GM23338 (cell line): ENCODE measurements at regions not wholly inside any gene's neighbourhood (a gene's known extent, or its start where the extent isn't known, plus 50 kb on each side); places are given as distances from the start of the nearest gene placed in this dataset.

ENCODE experiments used
- ATAC-seq: fragments of 200-7000 bp; cut with Tn5 transposase; 3 replicates; pipeline ENCODE4 v1.9.1; 2020
- DNase-seq: peaks from one replicate; pipeline ENCODE4 v3.0.0-alpha.2; 2015; ENCODE audit warnings: low spot score
- H2AFZ ChIP-seq: fragments of 200-600 bp; sonication (generic); 2 replicates; pipeline ENCODE4 v1.8.0; 2016; ENCODE audit warnings: antibody characterized with exemption, mild to moderate bottlenecking, moderate library complexity
- H3F3A ChIP-seq: fragments of 200-600 bp; sonication (generic); replicated peaks from 2 replicates; pipeline ENCODE4 v1.8.0; 2017; ENCODE audit warnings: antibody characterized with exemption, mixed run types, low read depth
- H3K27ac ChIP-seq: fragments of 200-600 bp; sonication (generic); 2 replicates; pipeline ENCODE4 v1.6.1; 2016; ENCODE audit warnings: low read depth
- H3K27me3 ChIP-seq: fragments of 200-600 bp; sonication (generic); 2 replicates; pipeline ENCODE4 v1.8.0; 2016; ENCODE audit warnings: mild to moderate bottlenecking, mixed run types, moderate library complexity; ENCODE audit not compliant: insufficient read depth
- H3K36me3 ChIP-seq: fragments of 200-600 bp; sonication (generic); 2 replicates; pipeline ENCODE4 v1.8.0; 2016; ENCODE audit warnings: mild to moderate bottlenecking; ENCODE audit not compliant: insufficient read depth
- H3K4me1 ChIP-seq: fragments of 200-600 bp; sonication (generic); 2 replicates; pipeline ENCODE4 v1.8.0; 2016; ENCODE audit warnings: mild to moderate bottlenecking, moderate library complexity; ENCODE audit not compliant: insufficient read depth
- H3K4me2 ChIP-seq: fragments of 200-600 bp; sonication (generic); 2 replicates; pipeline ENCODE4 v1.7.1; 2017; ENCODE audit warnings: mixed run types
- H3K4me3 ChIP-seq: fragments of 200-600 bp; sonication (generic); 2 replicates; pipeline ENCODE4 v1.6.1; 2016; ENCODE audit warnings: mixed run types
- H3K79me2 ChIP-seq: fragments of 200-600 bp; sonication (generic); replicated peaks from 2 replicates; pipeline ENCODE4 v1.8.0; 2017; ENCODE audit warnings: mild to moderate bottlenecking; ENCODE audit not compliant: insufficient read depth
- H3K9me2 ChIP-seq: fragments of 200-600 bp; sonication (generic); 2 replicates; pipeline ENCODE4 v1.8.0; 2017; ENCODE audit not compliant: insufficient read depth
- H4K20me1 ChIP-seq: fragments of 200-600 bp; sonication (generic); replicated peaks from 2 replicates; pipeline ENCODE4 v1.8.0; 2017; ENCODE audit warnings: mild to moderate bottlenecking; ENCODE audit not compliant: insufficient read depth
- H3K27ac Mint-ChIP-seq: 2 replicates; pipeline ENCODE4 v1.8.0; 2020; ENCODE audit warnings: inconsistent platforms, mild to moderate bottlenecking, moderate library complexity, mixed read lengths
- H3K27me3 Mint-ChIP-seq: 3 replicates; pipeline ENCODE4 v1.8.0; 2022; ENCODE audit warnings: low read depth, mild to moderate bottlenecking, moderate library complexity, mixed read lengths, inconsistent platforms; ENCODE audit not compliant: insufficient read depth, poor library complexity
- H3K36me3 Mint-ChIP-seq: 3 replicates; pipeline ENCODE4 v1.8.0; 2021; ENCODE audit warnings: low read depth, mild to moderate bottlenecking, inconsistent platforms, moderate library complexity, mixed read lengths
- H3K4me1 Mint-ChIP-seq: 3 replicates; pipeline ENCODE4 v1.8.0; 2020; ENCODE audit warnings: mild to moderate bottlenecking, inconsistent platforms, mixed read lengths
- H3K4me3 Mint-ChIP-seq: 3 replicates; pipeline ENCODE4 v1.8.0; 2021; ENCODE audit warnings: moderate library complexity, mild to moderate bottlenecking, inconsistent platforms, mixed read lengths
- H3K9me3 Mint-ChIP-seq: 3 replicates; pipeline ENCODE4 v1.8.0; 2020; ENCODE audit warnings: moderate library complexity, mild to moderate bottlenecking, inconsistent platforms, mixed read lengths
- CREB1 ChIP-seq: fragments of 250-450 bp; sonication (Bioruptor Pico); IDR thresholded peaks from 2 replicates; pipeline ENCODE4 v1.5.0; 2020; ENCODE audit warnings: low read depth, mild to moderate bottlenecking, moderate library complexity
- CTCF ChIP-seq, 2 experiments: fragments of 200-600 bp in 1 of 2; sonication (generic) in 1 of 2; conservative IDR thresholded peaks; 2 replicates each; pipeline versions ENCODE4 v1.5.1 to v1.6.1; 2016 to 2017; ENCODE audit warnings: antibody characterized with exemption in 2 of 2, low read depth in 2 of 2, mild to moderate bottlenecking in 2 of 2, moderate library complexity in 1 of 2
- EZH2 ChIP-seq: fragments of 200-600 bp; sonication (generic); IDR thresholded peaks from one replicate; pipeline ENCODE4 v1.8.0; 2017; ENCODE audit warnings: antibody characterized with exemption, mild to moderate bottlenecking, low read depth; ENCODE audit not compliant: unreplicated experiment
- EZH2phosphoT487 ChIP-seq: fragments of 200-600 bp; sonication (generic); IDR thresholded peaks from one replicate; pipeline ENCODE4 v1.8.1; 2018; ENCODE audit warnings: antibody characterized with exemption; ENCODE audit not compliant: unreplicated experiment
- JUNB ChIP-seq: IDR thresholded peaks from one replicate; pipeline ENCODE4 v1.6.1; 2016; ENCODE audit warnings: antibody characterized with exemption; ENCODE audit not compliant: unreplicated experiment
- NANOG ChIP-seq: IDR thresholded peaks from 2 replicates; pipeline ENCODE4 v1.6.1; 2016; ENCODE audit warnings: antibody characterized with exemption, borderline replicate concordance
- POLR2AphosphoS5 ChIP-seq: IDR thresholded peaks from 2 replicates; pipeline ENCODE4 v1.6.1; 2016; ENCODE audit warnings: antibody characterized with exemption, low read depth
- REST ChIP-seq: IDR thresholded peaks from one replicate; pipeline ENCODE4 v1.6.1; 2018; ENCODE audit warnings: antibody characterized with exemption; ENCODE audit not compliant: unreplicated experiment
- STAT1 ChIP-seq: IDR thresholded peaks from one replicate; pipeline ENCODE4 v1.6.1; 2016; ENCODE audit warnings: antibody characterized with exemption; ENCODE audit not compliant: unreplicated experiment
- ZNF114 ChIP-seq: fragments of 250-450 bp; sonication (Bioruptor Pico); IDR thresholded peaks from 2 replicates; pipeline ENCODE4 v1.5.0; 2020; ENCODE audit warnings: mild to moderate bottlenecking, moderate library complexity
- ZNF331 ChIP-seq: fragments of 250-450 bp; sonication (Bioruptor Pico); IDR thresholded peaks from 2 replicates; pipeline ENCODE4 v1.5.0; 2020; ENCODE audit warnings: low read depth, mild to moderate bottlenecking, moderate library complexity
- ZNF462 ChIP-seq: fragments of 250-450 bp; sonication (Bioruptor Pico); IDR thresholded peaks from 2 replicates; pipeline ENCODE4 v1.5.0; 2020; ENCODE audit warnings: mild to moderate bottlenecking, moderate library complexity
- TF ChIP-seq, protein P1 (sequence below): IDR thresholded peaks from 2 replicates; pipeline ENCODE4 v1.6.1; 2016; ENCODE audit warnings: antibody characterized with exemption

DNA sequence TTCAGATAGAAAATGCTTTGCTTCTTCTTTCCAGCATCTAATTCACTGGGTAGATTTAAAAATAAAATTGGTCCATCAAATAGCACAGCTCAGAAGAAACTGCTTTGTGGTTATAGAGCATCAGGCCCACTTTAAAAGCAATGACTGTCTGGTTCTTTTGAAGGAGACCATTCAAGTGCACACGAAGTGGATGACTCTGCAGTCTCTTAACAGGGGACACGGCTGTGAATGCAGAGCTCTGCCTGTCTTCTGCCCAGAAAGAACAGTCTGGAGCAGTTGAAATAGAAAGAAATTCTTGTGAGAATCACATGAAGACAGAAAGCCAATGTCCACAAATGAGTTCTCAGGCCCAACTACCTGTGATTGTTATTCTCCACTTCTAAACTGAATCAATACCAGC, 138.7 kb upstream of the PLEKHA5 start:
- H3K4me2 ChIP-seq = no peak overlapping the region
- H3K9me2 ChIP-seq = no peaks in the 10 kb centered on the region
- no peak for TF ChIP-seq ZNF331
- no peak for TF ChIP-seq CTCF (conservative IDR thresholded peaks at IDR 0.05; ENCODE audit: low read depth in 2 of 2)
- no peak for TF ChIP-seq JUNB
- TF ChIP-seq NANOG = no peak
- TF ChIP-seq POLR2AphosphoS5 = no peak
- TF ChIP-seq, protein P1, sequence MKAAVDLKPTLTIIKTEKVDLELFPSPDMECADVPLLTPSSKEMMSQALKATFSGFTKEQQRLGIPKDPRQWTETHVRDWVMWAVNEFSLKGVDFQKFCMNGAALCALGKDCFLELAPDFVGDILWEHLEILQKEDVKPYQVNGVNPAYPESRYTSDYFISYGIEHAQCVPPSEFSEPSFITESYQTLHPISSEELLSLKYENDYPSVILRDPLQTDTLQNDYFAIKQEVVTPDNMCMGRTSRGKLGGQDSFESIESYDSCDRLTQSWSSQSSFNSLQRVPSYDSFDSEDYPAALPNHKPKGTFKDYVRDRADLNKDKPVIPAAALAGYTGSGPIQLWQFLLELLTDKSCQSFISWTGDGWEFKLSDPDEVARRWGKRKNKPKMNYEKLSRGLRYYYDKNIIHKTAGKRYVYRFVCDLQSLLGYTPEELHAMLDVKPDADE = no peak
- TF ChIP-seq EZH2phosphoT487 = no peak
- TF ChIP-seq ZNF462 = no peak
- TF ChIP-seq CREB1 (CRISPR knock-in tag) = no peak
- TF ChIP-seq STAT1 = no peak
- TF ChIP-seq REST = no peak
- no peak for TF ChIP-seq ZNF114 (CRISPR knock-in tag)
- TF ChIP-seq EZH2 = no peak
- no peaks in the 10 kb centered on the region for H3K79me2 ChIP-seq
- H3K4me1 ChIP-seq = peaks cover 6% of the 10 kb centered on the region
- no peaks in the 10 kb centered on the region for H4K20me1 ChIP-seq
- H3F3A ChIP-seq = no peaks in the 10 kb centered on the region
- Mint-ChIP-seq H3K27ac (no peak overlapping the region), H3K4me3 (no peak overlapping the region), H3K36me3 (no peaks in the 10 kb centered on the region), H3K4me1 (peaks cover 24% of the 10 kb centered on the region; the same call in 2 of the 3 replicates), H3K27me3 (no peaks in the 10 kb centered on the region), H3K9me3 (no peaks in the 10 kb centered on the region)
- H3K27me3 ChIP-seq = no peaks in the 10 kb centered on the region
- no peak overlapping the region; the same call in 1 of the 2 replicates for H2AFZ ChIP-seq
- H3K27ac ChIP-seq = no peak overlapping the region
- DNase-seq (no peak), ATAC-seq (no peak)
- H3K36me3 ChIP-seq = no peaks in the 10 kb centered on the region
- H3K4me3 ChIP-seq = no peak overlapping the region
